ENCODE measurements at regions not wholly inside any gene's neighbourhood (a gene's known extent, or its start where the extent isn't known, plus 50 kb on each side); places are given as distances from the start of the nearest gene placed in this dataset.
"Not testable (repeated sequence)": the region's sequence is repeated elsewhere in the genome, so short reads cannot be mapped to it uniquely, and the experiment has no call there.

- no peak for DNase-seq (ENCODE audit: low read depth in 2 of 2)
Observed at GRCh38 chr12:91461061-91461460, 278.4 kb upstream of the DCN start.

GRCh38 chr12:91460469-91460868 is 277.9 kb upstream of the DCN start:
- DNase-seq (ENCODE audit: low read depth in 2 of 2), result no peak

- DNase-seq (ENCODE audit: low read depth in 2 of 2), result no peak
Observed at GRCh38 chr12:91455321-91455720, 272.7 kb upstream of the DCN start.

- DNase-seq (ENCODE audit: low read depth in 2 of 2), result no peak
Observed at GRCh38 chr12:91454179-91454578, 271.6 kb upstream of the DCN start.

GRCh38 chr12:91452464-91452863 is 269.8 kb upstream of the DCN start:
- not testable (repeated sequence) for DNase-seq (ENCODE audit: low read depth in 2 of 2)

GRCh38 chr12:91441993-91442952 is 259.7 kb upstream of the DCN start:
- no peak for DNase-seq (ENCODE audit: low read depth in 2 of 2)

- no peak for DNase-seq (ENCODE audit: low read depth in 2 of 2)
Observed at GRCh38 chr12:91441246-91441645, 258.6 kb upstream of the DCN start.

- DNase-seq (ENCODE audit: low read depth in 2 of 2), result no peak
Observed at GRCh38 chr12:91434081-91434480, 251.5 kb upstream of the DCN start.

GRCh38 chr12:91432755-91433154 is 250.1 kb upstream of the DCN start:
- no peak for DNase-seq (ENCODE audit: low read depth in 2 of 2)

GRCh38 chr12:91432089-91432488 is 249.5 kb upstream of the DCN start:
- DNase-seq (ENCODE audit: low read depth in 2 of 2), result no peak

- no peak for DNase-seq (ENCODE audit: low read depth in 2 of 2)
Observed at GRCh38 chr12:91424506-91424905, 241.9 kb upstream of the DCN start.

- DNase-seq (ENCODE audit: low read depth in 2 of 2), result no peak
Observed at GRCh38 chr12:91423693-91424050, 241.1 kb upstream of the DCN start.

GRCh38 chr12:91422811-91423692 is 240.4 kb upstream of the DCN start:
- no peak for DNase-seq (ENCODE audit: low read depth in 2 of 2)

- DNase-seq (ENCODE audit: low read depth in 2 of 2), result no peak
Observed at GRCh38 chr12:91422127-91422526, 239.5 kb upstream of the DCN start.

- DNase-seq (ENCODE audit: low read depth in 2 of 2), result no peak
Observed at GRCh38 chr12:91419809-91420208, 237.2 kb upstream of the DCN start.

GRCh38 chr12:91418221-91419090 is 235.8 kb upstream of the DCN start:
- DNase-seq (ENCODE audit: low read depth in 2 of 2), result no peak

GRCh38 chr12:91417650-91418049 is 235.0 kb upstream of the DCN start:
- DNase-seq (ENCODE audit: low read depth in 2 of 2), result no peak

GRCh38 chr12:91414636-91415035 is 232.0 kb upstream of the DCN start:
- DNase-seq (ENCODE audit: low read depth in 2 of 2), result no peak

GRCh38 chr12:91413581-91414546 is 231.2 kb upstream of the DCN start:
- no peak for DNase-seq (ENCODE audit: low read depth in 2 of 2)

- DNase-seq (ENCODE audit: low read depth in 2 of 2), result no peak
Observed at GRCh38 chr12:91406920-91407341, 224.3 kb upstream of the DCN start.

- DNase-seq (ENCODE audit: low read depth in 2 of 2), result no peak
Observed at GRCh38 chr12:91404441-91404840, 221.8 kb upstream of the DCN start.

Data from stimulated activated CD4-positive, alpha-beta T cell treated with anti-CD3 and anti-CD28 coated beads, Interleukin-4, amount 100 ng/mL, for 48 hours (primary cell).